ENCODE measurements at regions not wholly inside any gene's neighbourhood (a gene's known extent, or its start where the extent isn't known, plus 50 kb on each side); places are given as distances from the start of the nearest gene placed in this dataset.

GRCh38 chr20:24139846-24140245 is 151.3 kb upstream of the GGTLC1 start:
- TF ChIP-seq POLR2A (IDR thresholded peaks at IDR 0.05): no peak
- TF ChIP-seq CTCF (IDR thresholded peaks at IDR 0.05): no peak

Data from prostate gland (tissue), 2 donors.